HEK293T (cell line): ENCODE measurements at regions not wholly inside any gene's neighbourhood (a gene's known extent, or its start where the extent isn't known, plus 50 kb on each side); places are given as distances from the start of the nearest gene placed in this dataset.

ENCODE experiments used
- ARNT ChIP-seq: fragments of 450-650 bp; IDR thresholded peaks from 2 replicates; pipeline ENCODE4 v1.6.1; 2017; ENCODE audit warnings: mild to moderate bottlenecking
- BHLHE40 ChIP-seq: fragments of 450-650 bp; IDR thresholded peaks from 2 replicates; pipeline ENCODE4 v1.6.1; 2016; ENCODE audit warnings: mild to moderate bottlenecking, moderate library complexity, borderline replicate concordance
- CTBP1 ChIP-seq: fragments of 450-650 bp; IDR thresholded peaks from 2 replicates; pipeline ENCODE4 v1.6.1; 2016; ENCODE audit warnings: borderline replicate concordance
- ELF4 ChIP-seq: fragments of 450-650 bp; IDR thresholded peaks from 2 replicates; pipeline ENCODE4 v1.6.1; 2017; ENCODE audit warnings: antibody characterized with exemption
- FOXA1 ChIP-seq: fragments of 450-650 bp; IDR thresholded peaks from 2 replicates; pipeline ENCODE4 v1.6.1; 2016; ENCODE audit warnings: mild to moderate bottlenecking
- FOXM1 ChIP-seq: fragments of 450-650 bp; IDR thresholded peaks from 2 replicates; pipeline ENCODE4 v1.6.1; 2017; ENCODE audit warnings: mild to moderate bottlenecking, borderline replicate concordance
- PKNOX1 ChIP-seq: fragments of 450-650 bp; IDR thresholded peaks from 2 replicates; pipeline ENCODE4 v1.6.1; 2016
- SP1 ChIP-seq: fragments of 450-650 bp; IDR thresholded peaks from 2 replicates; pipeline ENCODE4 v1.6.1; 2017
- SUZ12 ChIP-seq: fragments of 450-650 bp; IDR thresholded peaks from 2 replicates; pipeline ENCODE4 v1.6.1; 2016; ENCODE audit warnings: mild to moderate bottlenecking
- TARDBP ChIP-seq: fragments of 450-650 bp; IDR thresholded peaks from 2 replicates; pipeline ENCODE4 v1.6.1; 2016
- ZNF384 ChIP-seq: fragments of 450-650 bp; IDR thresholded peaks from 2 replicates; pipeline ENCODE4 v1.6.1; 2016

GRCh38 chr16:60091529-60091928 is 1357.4 kb upstream of the GOT2 start:
- no peak for TF ChIP-seq ELF4
- no peak for TF ChIP-seq BHLHE40
- no peak for TF ChIP-seq TARDBP
- TF ChIP-seq SP1: no peak
- no peak for TF ChIP-seq FOXM1
- no peak for TF ChIP-seq ZNF384
- TF ChIP-seq SUZ12: no peak
- TF ChIP-seq PKNOX1: no peak
- TF ChIP-seq FOXA1: no peak
- TF ChIP-seq CTBP1: no peak
- no peak for TF ChIP-seq ARNT
